VCaP (cell line): ENCODE measurements at regions not wholly inside any gene's neighbourhood (a gene's known extent, or its start where the extent isn't known, plus 50 kb on each side); places are given as distances from the start of the nearest gene placed in this dataset.

Experiments used
- H3K27ac ChIP-seq: fragments of 450-650 bp; 2 replicates; pipeline ENCODE4 v1.5.1; 2017
- CTCF ChIP-seq: fragments of 450-650 bp; conservative IDR thresholded peaks from 2 replicates; pipeline ENCODE4 v1.5.1; 2017; ENCODE audit warnings: mild to moderate bottlenecking, moderate library complexity

- TF ChIP-seq CTCF = no peak
- no peak overlapping the region for H3K27ac ChIP-seq
These were observed 211.8 kb upstream of the RREB1 start for GRCh38 chr6:6895929-6896328.

- no peak overlapping the region for H3K27ac ChIP-seq
- TF ChIP-seq CTCF = no peak
These were observed 210.6 kb upstream of the RREB1 start for GRCh38 chr6:6897140-6897539.

- no peak for TF ChIP-seq CTCF
- no peak overlapping the region for H3K27ac ChIP-seq
These were observed 207.1 kb upstream of the RREB1 start for GRCh38 chr6:6900569-6901204.

- TF ChIP-seq CTCF = no peak
- H3K27ac ChIP-seq = no peak overlapping the region
These were observed 206.5 kb upstream of the RREB1 start for GRCh38 chr6:6901205-6901719.

GRCh38 chr6:6901945-6902344 lies 205.8 kb upstream of the RREB1 start:
- H3K27ac ChIP-seq = no peak overlapping the region
- no peak for TF ChIP-seq CTCF

- TF ChIP-seq CTCF = no peak
- H3K27ac ChIP-seq = no peak overlapping the region
These were observed 201.7 kb upstream of the RREB1 start for GRCh38 chr6:6905961-6906518.

GRCh38 chr6:6906570-6907213 lies 201.1 kb upstream of the RREB1 start:
- TF ChIP-seq CTCF = no peak
- H3K27ac ChIP-seq = no peak overlapping the region
